GM21723 (cell line): ENCODE measurements at regions not wholly inside any gene's neighbourhood (a gene's known extent, or its start where the extent isn't known, plus 50 kb on each side); places are given as distances from the start of the nearest gene placed in this dataset.
"Not testable (repeated sequence)": the region's sequence is repeated elsewhere in the genome, so short reads cannot be mapped to it uniquely, and the experiment has no call there.

Experiments
- ATAC-seq: cut with Tn5 transposase; IDR thresholded peaks from one replicate; pipeline ENCODE4 v1.9.1; 2021; ENCODE audit warnings: mild to moderate bottlenecking, moderate library complexity; ENCODE audit not compliant: unreplicated experiment

GRCh38 chr1:144516172-144516571, 54.7 kb upstream of the NBPF15 start:
- ATAC-seq = not testable (repeated sequence)

- not testable (repeated sequence) for ATAC-seq
Measured at GRCh38 chr1:144516906-144517305, 55.4 kb upstream of the NBPF15 start.

- not testable (repeated sequence) for ATAC-seq
Measured at GRCh38 chr1:144518439-144518838, 57.0 kb upstream of the NBPF15 start.

GRCh38 chr1:144519528-144520189, 58.2 kb upstream of the NBPF15 start:
- ATAC-seq = not testable (repeated sequence)

- ATAC-seq = peak; percentile 93
Measured at GRCh38 chr1:144523661-144524407, 62.4 kb upstream of the NBPF15 start.

- not testable (repeated sequence) for ATAC-seq
Measured at GRCh38 chr1:144532156-144532607, 60.5 kb upstream of the PPIAL4F start.

GRCh38 chr1:144533480-144533879, 59.2 kb upstream of the PPIAL4F start:
- not testable (repeated sequence) for ATAC-seq

- ATAC-seq = not testable (repeated sequence)
Measured at GRCh38 chr1:144534286-144534685, 58.4 kb upstream of the PPIAL4F start.

GRCh38 chr1:144536677-144537076, 56.0 kb upstream of the PPIAL4F start:
- not testable (repeated sequence) for ATAC-seq

- ATAC-seq = not testable (repeated sequence)
Measured at GRCh38 chr1:144537234-144537633, 55.5 kb upstream of the PPIAL4F start.

GRCh38 chr1:144538736-144539135, 54.0 kb upstream of the PPIAL4F start:
- ATAC-seq = not testable (repeated sequence)

- not testable (repeated sequence) for ATAC-seq
Measured at GRCh38 chr1:144539191-144539960, 53.3 kb upstream of the PPIAL4F start.
